SK-N-SH treated with all-trans-retinoic acid at 6 μM for 48 hours (cell line): ENCODE measurements at regions not wholly inside any gene's neighbourhood (a gene's known extent, or its start where the extent isn't known, plus 50 kb on each side); places are given as distances from the start of the nearest gene placed in this dataset.

Source experiments
- CSDC2 ChIP-seq: fragments of 250-450 bp; sonication (Bioruptor Pico); IDR thresholded peaks from 2 replicates; pipeline ENCODE4 v1.5.0; 2020; ENCODE audit warnings: mild to moderate bottlenecking, moderate library complexity
- GLIS3 ChIP-seq: fragments of 250-450 bp; sonication (Bioruptor Pico); IDR thresholded peaks from 2 replicates; pipeline ENCODE4 v1.5.0; 2020; ENCODE audit warnings: mild to moderate bottlenecking, moderate library complexity
- ISL1 ChIP-seq: fragments of 250-450 bp; sonication (Bioruptor Pico); IDR thresholded peaks from 2 replicates; pipeline ENCODE4 v2.1.2; 2022; ENCODE audit warnings: mild to moderate bottlenecking, moderate library complexity
- RARB ChIP-seq: fragments of 250-450 bp; sonication (Bioruptor Pico); IDR thresholded peaks from 2 replicates; pipeline ENCODE4 v1.8.0; 2021; ENCODE audit warnings: mild to moderate bottlenecking, moderate library complexity
- ZC3H10 ChIP-seq: fragments of 250-450 bp; sonication (Bioruptor Pico); IDR thresholded peaks from 2 replicates; pipeline ENCODE4 v1.5.1; 2021; ENCODE audit warnings: mild to moderate bottlenecking, moderate library complexity
- ZFP30 ChIP-seq: fragments of 450-650 bp; formaldehyde crosslinking; IDR thresholded peaks from 2 replicates; pipeline ENCODE4 v1.5.0; 2022; ENCODE audit warnings: mild to moderate bottlenecking, moderate library complexity
- ZNF70 ChIP-seq: fragments of 450-650 bp; formaldehyde crosslinking; IDR thresholded peaks from 2 replicates; pipeline ENCODE4 v1.5.0; 2020; ENCODE audit warnings: mild to moderate bottlenecking, moderate library complexity
- TF ChIP-seq, protein P1 (sequence below): fragments of 250-450 bp; sonication (Bioruptor Pico); IDR thresholded peaks from 2 replicates; pipeline ENCODE4 v1.8.0; 2021; ENCODE audit warnings: low read depth, mild to moderate bottlenecking, moderate library complexity, borderline replicate concordance

DNA sequence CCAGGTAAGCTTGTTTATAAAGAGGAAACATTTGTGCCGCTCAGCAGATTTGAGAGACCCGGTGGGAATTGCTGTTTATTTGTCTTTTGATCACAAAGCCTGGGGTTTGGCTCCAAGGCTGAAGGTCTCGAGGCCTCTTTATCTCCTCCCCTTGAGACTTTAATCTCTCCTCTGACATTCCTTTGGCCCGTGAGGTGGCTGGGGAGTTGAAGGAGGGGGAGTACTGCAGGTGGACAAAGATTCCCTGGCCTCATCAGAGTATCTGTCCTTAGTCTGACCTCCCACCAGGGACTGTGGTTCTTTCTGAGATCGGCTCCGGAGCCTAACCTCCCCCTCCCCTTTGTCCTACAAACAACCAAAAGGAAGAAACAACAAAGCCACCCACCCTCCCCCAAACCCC is 216.5 kb downstream of the MID1IP1 start:
- no peak for TF ChIP-seq GLIS3 (CRISPR knock-in tag)
- no peak for TF ChIP-seq ZFP30 (CRISPR knock-in tag)
- no peak for TF ChIP-seq ISL1
- TF ChIP-seq, protein P1, sequence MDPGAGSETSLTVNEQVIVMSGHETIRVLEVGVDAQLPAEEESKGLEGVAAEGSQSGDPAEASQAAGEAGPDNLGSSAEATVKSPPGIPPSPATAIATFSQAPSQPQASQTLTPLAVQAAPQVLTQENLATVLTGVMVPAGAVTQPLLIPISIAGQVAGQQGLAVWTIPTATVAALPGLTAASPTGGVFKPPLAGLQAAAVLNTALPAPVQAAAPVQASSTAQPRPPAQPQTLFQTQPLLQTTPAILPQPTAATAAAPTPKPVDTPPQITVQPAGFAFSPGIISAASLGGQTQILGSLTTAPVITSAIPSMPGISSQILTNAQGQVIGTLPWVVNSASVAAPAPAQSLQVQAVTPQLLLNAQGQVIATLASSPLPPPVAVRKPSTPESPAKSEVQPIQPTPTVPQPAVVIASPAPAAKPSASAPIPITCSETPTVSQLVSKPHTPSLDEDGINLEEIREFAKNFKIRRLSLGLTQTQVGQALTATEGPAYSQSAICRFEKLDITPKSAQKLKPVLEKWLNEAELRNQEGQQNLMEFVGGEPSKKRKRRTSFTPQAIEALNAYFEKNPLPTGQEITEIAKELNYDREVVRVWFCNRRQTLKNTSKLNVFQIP (CRISPR knock-in tag), result no peak
- no peak for TF ChIP-seq CSDC2 (CRISPR knock-in tag)
- no peak for TF ChIP-seq ZNF70 (CRISPR knock-in tag)
- TF ChIP-seq RARB (CRISPR knock-in tag), result no peak
- TF ChIP-seq ZC3H10 (CRISPR knock-in tag), result no peak
